Nephron (organoid): ENCODE measurements at regions not wholly inside any gene's neighbourhood (a gene's known extent, or its start where the extent isn't known, plus 50 kb on each side); places are given as distances from the start of the nearest gene placed in this dataset.

Source experiments
- H3K27ac Mint-ChIP-seq, 3 experiments: 2 replicates each; pipeline ENCODE4 v1.8.0; 2020; ENCODE audit warnings: mixed read lengths in 3 of 3, mild to moderate bottlenecking in 2 of 3, moderate library complexity in 1 of 3
- H3K27me3 Mint-ChIP-seq: 2 replicates; pipeline ENCODE4 v1.8.0; 2021; ENCODE audit warnings: low read depth, mild to moderate bottlenecking, moderate library complexity, mixed read lengths
- H3K36me3 Mint-ChIP-seq: 2 replicates; pipeline ENCODE4 v1.8.0; 2020; ENCODE audit warnings: low read depth, mixed read lengths
- H3K4me1 Mint-ChIP-seq: 2 replicates; pipeline ENCODE4 v1.8.0; 2020; ENCODE audit warnings: mixed read lengths
- H3K4me3 Mint-ChIP-seq, 3 experiments: 2 replicates each; pipeline ENCODE4 v1.8.0; 2020; ENCODE audit warnings: mild to moderate bottlenecking in 3 of 3, mixed read lengths in 3 of 3, moderate library complexity in 2 of 3
- H3K9me3 Mint-ChIP-seq: 2 replicates; pipeline ENCODE4 v1.8.0; 2020; ENCODE audit warnings: mixed read lengths
- CTCF ChIP-seq, 3 experiments: fragments of 200-600 bp; sonication (generic); IDR thresholded peaks; one replicate each; pipeline ENCODE4 v1.5.0; 2021; ENCODE audit warnings: antibody characterized with exemption in 3 of 3; ENCODE audit not compliant: unreplicated experiment in 3 of 3

GRCh38 chr3:74127256-74127655 is 487.2 kb downstream of the CNTN3 start:
- TF ChIP-seq CTCF (IDR thresholded peaks at IDR 0.05; ENCODE audit: unreplicated experiment in 3 of 3) = no peak
- H3K27ac Mint-ChIP-seq = no peak overlapping the region
- no peaks in the 10 kb centered on the region for H3K27me3 Mint-ChIP-seq
- peaks cover 7% of the 10 kb centered on the region for H3K9me3 Mint-ChIP-seq
- no peak overlapping the region for H3K4me3 Mint-ChIP-seq
- H3K36me3 Mint-ChIP-seq = no peaks in the 10 kb centered on the region
- no peaks in the 10 kb centered on the region for H3K4me1 Mint-ChIP-seq

GRCh38 chr3:74124782-74125181 is 489.7 kb downstream of the CNTN3 start:
- H3K27ac Mint-ChIP-seq = no peak overlapping the region
- no peak overlapping the region for H3K4me3 Mint-ChIP-seq
- no peaks in the 10 kb centered on the region for H3K27me3 Mint-ChIP-seq

GRCh38 chr3:74122281-74122680 is 492.2 kb downstream of the CNTN3 start:
- no peak overlapping the region for H3K27ac Mint-ChIP-seq
- H3K27me3 Mint-ChIP-seq = peaks cover 3% of the 10 kb centered on the region
- H3K36me3 Mint-ChIP-seq = no peaks in the 10 kb centered on the region
- H3K9me3 Mint-ChIP-seq = peaks cover 10% of the 10 kb centered on the region
- no peaks in the 10 kb centered on the region for H3K4me1 Mint-ChIP-seq
- no peak for TF ChIP-seq CTCF (IDR thresholded peaks at IDR 0.05; ENCODE audit: unreplicated experiment in 3 of 3)
- H3K4me3 Mint-ChIP-seq = no peak overlapping the region

More at GRCh38 chr3:74124782-74125181, 489.7 kb downstream of the CNTN3 start:
- H3K9me3 Mint-ChIP-seq = peaks cover 15% of the 10 kb centered on the region
- H3K36me3 Mint-ChIP-seq = no peaks in the 10 kb centered on the region
- TF ChIP-seq CTCF (IDR thresholded peaks at IDR 0.05; ENCODE audit: unreplicated experiment in 3 of 3) = no peak
- no peaks in the 10 kb centered on the region for H3K4me1 Mint-ChIP-seq

- H3K27me3 Mint-ChIP-seq = peaks cover 3% of the 10 kb centered on the region
- H3K4me3 Mint-ChIP-seq = no peak overlapping the region
- no peak for TF ChIP-seq CTCF (IDR thresholded peaks at IDR 0.05; ENCODE audit: unreplicated experiment in 3 of 3)
- H3K4me1 Mint-ChIP-seq = no peaks in the 10 kb centered on the region
- peaks cover 10% of the 10 kb centered on the region for H3K9me3 Mint-ChIP-seq
- H3K27ac Mint-ChIP-seq = no peak overlapping the region
- H3K36me3 Mint-ChIP-seq = no peaks in the 10 kb centered on the region
Measured at GRCh38 chr3:74121761-74122160, 492.7 kb downstream of the CNTN3 start.

- Mint-ChIP-seq H3K4me3 (no peak overlapping the region), H3K27me3 (peaks cover 3% of the 10 kb centered on the region), H3K27ac (no peak overlapping the region), H3K36me3 (no peaks in the 10 kb centered on the region), H3K9me3 (peaks cover 10% of the 10 kb centered on the region), H3K4me1 (no peaks in the 10 kb centered on the region)
- TF ChIP-seq CTCF (IDR thresholded peaks at IDR 0.05; ENCODE audit: unreplicated experiment in 3 of 3) = no peak
Measured at GRCh38 chr3:74119221-74119620, 494.5 kb upstream of the PDZRN3 start.

GRCh38 chr3:74115906-74116305 is 491.2 kb upstream of the PDZRN3 start:
- peak overlapping the region in 1 of 3 experiments; percentile 76 for H3K27ac Mint-ChIP-seq
- peaks cover 4% of the 10 kb centered on the region for H3K9me3 Mint-ChIP-seq
- TF ChIP-seq CTCF (IDR thresholded peaks at IDR 0.05; ENCODE audit: unreplicated experiment in 3 of 3) = no peak
- no peaks in the 10 kb centered on the region for H3K36me3 Mint-ChIP-seq
- peaks cover 3% of the 10 kb centered on the region for H3K27me3 Mint-ChIP-seq
- H3K4me1 Mint-ChIP-seq = peaks cover 9% of the 10 kb centered on the region
- no peak overlapping the region for H3K4me3 Mint-ChIP-seq
